Fibroblast of lung (primary cell): ENCODE measurements at regions not wholly inside any gene's neighbourhood (a gene's known extent, or its start where the extent isn't known, plus 50 kb on each side); places are given as distances from the start of the nearest gene placed in this dataset.

Experiments used
- DNase-seq, 2 donors: peaks; one replicate each; pipeline versions ENCODE4 v3.0.0 to v3.0.0-alpha.2; 2010; ENCODE audit warnings: low read depth in 2 of 2
- H2AFZ ChIP-seq: 2 replicates; pipeline ENCODE4 v1.5.1; 2012; ENCODE audit warnings: low read length, control low read depth, inconsistent platforms
- H3K27ac ChIP-seq: 2 replicates; pipeline ENCODE4 v1.5.1; 2011; ENCODE audit warnings: low read length, control low read depth; ENCODE audit not compliant: insufficient read depth
- H3K27me3 ChIP-seq: 2 replicates; pipeline ENCODE4 v1.5.1; 2011; ENCODE audit warnings: mild to moderate bottlenecking, low read length; ENCODE audit not compliant: control insufficient read depth, insufficient read depth
- H3K36me3 ChIP-seq: 2 replicates; pipeline ENCODE4 v1.5.1; 2011; ENCODE audit warnings: low read length; ENCODE audit not compliant: control insufficient read depth, insufficient read depth
- H3K4me1 ChIP-seq: 2 replicates; pipeline ENCODE4 v1.5.1; 2011; ENCODE audit warnings: low read length; ENCODE audit not compliant: control insufficient read depth, insufficient read depth; ENCODE audit errors: extremely low read depth
- H3K4me2 ChIP-seq: 2 replicates; pipeline ENCODE4 v1.5.1; 2011; ENCODE audit warnings: low read length, control low read depth; ENCODE audit not compliant: insufficient read depth; ENCODE audit errors: extremely low read depth
- H3K4me3 ChIP-seq, 4 experiments: fragments of 200-600 bp in 1 of 4; sonication (generic) in 1 of 4; replicated peaks in 1 of 4; 2 replicates each; pipeline ENCODE4 v1.5.1; 2011 to 2016; ENCODE audit warnings: low read length in 4 of 4, low read depth in 3 of 4, mild to moderate bottlenecking in 3 of 4, control low read depth in 2 of 4, inconsistent platforms in 1 of 4, mixed read lengths in 1 of 4; ENCODE audit not compliant: insufficient read depth in 1 of 4; ENCODE audit errors: control extremely low read depth in 1 of 4
- H3K79me2 ChIP-seq: 2 replicates; pipeline ENCODE4 v1.5.1; 2012; ENCODE audit warnings: mild to moderate bottlenecking, low read length, inconsistent platforms; ENCODE audit not compliant: control insufficient read depth, insufficient read depth
- H3K9ac ChIP-seq: 2 replicates; pipeline ENCODE4 v1.5.1; 2011; ENCODE audit warnings: mild to moderate bottlenecking, low read length, control low read depth; ENCODE audit not compliant: insufficient read depth
- H3K9me3 ChIP-seq: 2 replicates; pipeline ENCODE4 v1.5.1; 2012; ENCODE audit warnings: low read depth, low read length; ENCODE audit not compliant: control insufficient read depth, insufficient read depth
- H4K20me1 ChIP-seq: 2 replicates; pipeline ENCODE4 v1.5.1; 2011; ENCODE audit warnings: low read length; ENCODE audit not compliant: control insufficient read depth, insufficient read depth; ENCODE audit errors: extremely low read depth
- CTCF ChIP-seq, 2 donors: IDR thresholded peaks in 1 of 2; conservative IDR thresholded peaks in 1 of 2; 1 replicate in 1 of 2; 2 replicates in 1 of 2; pipeline ENCODE4 v1.5.1; 2011 to 2012; ENCODE audit warnings: low read length in 2 of 2, control low read depth in 1 of 2, inconsistent platforms in 1 of 2, low read depth in 1 of 2, mild to moderate bottlenecking in 1 of 2
- EZH2 ChIP-seq: IDR thresholded peaks from 2 replicates; pipeline ENCODE4 v1.5.1; 2012; ENCODE audit warnings: low read length, control low read depth, mild to moderate bottlenecking; ENCODE audit errors: missing control alignments

- TF ChIP-seq EZH2 (no peak), CTCF (conservative IDR thresholded peaks at IDR 0.05 in 1 of 2, IDR thresholded peaks at IDR 0.05 in 1 of 2; ENCODE audit: low read depth in 1 of 2, low read length in 2 of 2) (no peak)
- Histone ChIP-seq H2AFZ (no peak overlapping the region), H3K36me3 (no peaks in the 10 kb centered on the region), H3K9ac (no peak overlapping the region), H3K9me3 (no peaks in the 10 kb centered on the region), H3K27me3 (no peaks in the 10 kb centered on the region), H3K4me3 (no peak overlapping the region), H3K4me2 (no peak overlapping the region), H4K20me1 (no peaks in the 10 kb centered on the region), H3K79me2 (no peaks in the 10 kb centered on the region), H3K4me1 (no peaks in the 10 kb centered on the region), H3K27ac (no peak overlapping the region)
- no peak for DNase-seq
These were observed 1890.7 kb upstream of the NUDT12 start for GRCh38 chr5:105453216-105453807.

DNA sequence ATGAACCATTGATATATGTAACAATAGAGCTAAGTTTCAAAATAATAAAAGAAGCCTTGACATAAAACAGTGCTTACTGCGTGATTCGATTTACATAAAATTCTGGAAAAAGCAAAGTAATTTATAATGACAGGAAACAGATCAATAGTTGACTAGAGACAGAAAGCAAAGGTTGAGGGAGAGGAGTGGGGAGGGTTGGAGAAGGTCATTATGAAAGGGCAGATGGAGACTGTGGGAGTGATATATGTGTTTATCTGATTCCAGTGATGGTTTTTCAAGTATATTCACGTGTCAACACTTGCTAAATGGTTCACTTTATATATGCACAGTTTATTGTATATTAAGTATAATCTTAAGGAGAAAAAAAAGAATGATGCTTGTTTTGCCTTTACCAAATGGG, 1885.7 kb upstream of the NUDT12 start:
- Histone ChIP-seq H3K4me3 (no peak overlapping the region), H3K27me3 (no peaks in the 10 kb centered on the region), H4K20me1 (no peaks in the 10 kb centered on the region), H3K9ac (no peak overlapping the region), H3K4me2 (no peak overlapping the region), H3K4me1 (no peaks in the 10 kb centered on the region), H3K27ac (no peak overlapping the region), H3K79me2 (no peaks in the 10 kb centered on the region), H3K36me3 (no peaks in the 10 kb centered on the region), H2AFZ (no peak overlapping the region), H3K9me3 (no peaks in the 10 kb centered on the region)
- no peak for DNase-seq
- TF ChIP-seq EZH2 (no peak), CTCF (conservative IDR thresholded peaks at IDR 0.05 in 1 of 2, IDR thresholded peaks at IDR 0.05 in 1 of 2; ENCODE audit: low read depth in 1 of 2, low read length in 2 of 2) (no peak)

DNA sequence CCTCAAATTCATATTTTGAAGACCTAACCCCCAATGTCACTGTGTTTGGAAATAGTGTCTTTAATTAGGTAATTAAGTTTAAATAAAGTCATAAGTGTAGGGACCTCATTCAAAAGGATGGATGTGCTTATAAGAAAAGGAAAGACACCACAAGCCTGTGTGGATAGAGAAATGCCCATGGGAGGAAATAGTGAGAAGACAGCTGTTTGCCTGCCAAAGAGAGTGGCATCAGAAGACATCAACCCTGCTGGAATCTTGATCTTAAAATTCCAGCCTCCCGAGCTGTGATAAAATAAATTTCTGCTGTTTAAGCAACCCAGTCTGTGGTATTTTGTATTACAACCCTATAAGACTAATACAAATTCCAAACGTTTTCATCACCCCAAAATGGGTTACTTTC, 1867.9 kb upstream of the NUDT12 start:
- Histone ChIP-seq H2AFZ (no peak overlapping the region), H3K36me3 (no peaks in the 10 kb centered on the region), H3K79me2 (no peaks in the 10 kb centered on the region), H3K4me2 (no peak overlapping the region), H4K20me1 (no peaks in the 10 kb centered on the region), H3K4me1 (no peaks in the 10 kb centered on the region), H3K9ac (no peak overlapping the region), H3K27ac (no peak overlapping the region), H3K4me3 (no peak overlapping the region), H3K27me3 (no peaks in the 10 kb centered on the region), H3K9me3 (no peaks in the 10 kb centered on the region)
- TF ChIP-seq CTCF (conservative IDR thresholded peaks at IDR 0.05 in 1 of 2, IDR thresholded peaks at IDR 0.05 in 1 of 2; ENCODE audit: low read depth in 1 of 2, low read length in 2 of 2), result no peak
- TF ChIP-seq EZH2, result no peak
- DNase-seq, result no peak
